ENCODE measurements at regions not wholly inside any gene's neighbourhood (a gene's known extent, or its start where the extent isn't known, plus 50 kb on each side); places are given as distances from the start of the nearest gene placed in this dataset.

DNA sequence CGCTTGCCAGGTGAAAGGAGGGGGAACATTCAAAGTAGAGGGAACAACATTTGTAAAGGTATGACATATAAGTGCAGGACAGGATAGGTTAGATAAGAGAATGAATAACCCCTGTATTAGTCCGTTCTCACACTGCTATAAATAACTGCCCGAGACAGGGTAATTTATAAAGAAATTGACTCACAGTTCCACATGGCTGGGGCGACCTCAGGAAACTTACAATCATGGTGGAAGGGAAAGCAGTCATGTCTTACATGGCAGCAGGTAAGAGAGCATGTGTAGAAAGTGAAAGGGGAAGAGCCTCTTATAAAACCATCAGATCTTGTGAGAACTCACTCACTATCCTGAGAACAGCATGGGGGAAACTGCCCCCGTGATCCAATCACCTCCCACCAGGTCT lies 223.8 kb downstream of the SOX9 start:
- DNase-seq, result no peak

DNA sequence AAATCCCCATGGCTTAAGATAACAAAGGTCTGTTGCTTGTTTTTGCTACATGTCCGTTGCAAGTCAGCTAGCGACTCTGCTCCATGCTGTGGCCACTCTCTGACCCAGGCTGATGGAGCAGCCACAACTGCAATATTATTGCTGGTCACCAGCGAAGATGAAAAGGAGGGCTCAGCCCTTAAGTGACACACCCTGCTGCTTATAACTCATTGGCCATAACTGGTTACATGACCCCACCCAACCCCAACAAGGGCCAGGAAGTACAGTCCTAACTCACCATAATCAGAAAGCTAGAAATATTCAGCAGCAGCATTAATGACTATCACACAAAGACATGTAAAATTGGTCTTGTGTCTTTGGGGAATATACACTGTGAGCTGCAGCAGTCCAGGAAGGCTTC lies 224.3 kb downstream of the SOX9 start:
- DNase-seq, result no peak

DNA sequence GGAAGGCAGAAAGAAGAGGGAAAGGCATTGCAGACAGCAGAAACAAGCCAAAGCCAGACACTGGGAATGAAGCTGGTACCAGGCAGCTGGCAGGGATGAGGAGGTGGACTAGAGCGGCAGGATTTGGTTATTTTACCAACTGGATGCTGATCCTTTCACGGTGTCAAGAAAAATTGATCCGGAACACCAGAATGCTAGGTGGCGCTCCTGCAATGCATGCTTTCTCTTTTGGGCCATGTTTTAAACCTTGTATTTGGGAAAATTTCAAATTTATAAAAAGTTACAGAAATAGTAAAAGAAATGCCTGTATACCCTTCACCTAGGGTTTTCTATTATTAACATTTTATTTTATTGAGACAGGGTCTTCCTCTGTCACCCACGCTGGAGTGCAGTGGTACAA lies 224.7 kb downstream of the SOX9 start:
- no peak for DNase-seq

DNA sequence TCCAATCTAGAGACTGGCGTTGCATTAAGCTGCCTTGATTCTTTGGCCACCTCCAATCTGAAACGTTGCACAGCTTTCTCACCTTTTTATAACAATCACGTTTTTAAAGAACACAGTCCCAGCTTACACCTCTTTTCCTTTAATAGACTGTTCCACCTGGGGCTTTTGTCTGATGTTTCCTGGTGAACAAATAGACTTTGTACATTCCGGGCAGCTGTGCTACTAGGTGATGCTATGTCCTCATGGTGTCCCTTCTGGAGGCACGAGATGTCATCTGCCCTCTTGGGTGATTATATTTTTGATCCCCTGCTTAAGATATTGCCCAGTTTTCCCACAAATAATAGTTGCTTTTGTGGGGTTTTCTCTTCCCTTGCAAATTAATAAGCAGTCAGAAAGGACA lies 225.5 kb downstream of the SOX9 start:
- no peak for DNase-seq

DNA sequence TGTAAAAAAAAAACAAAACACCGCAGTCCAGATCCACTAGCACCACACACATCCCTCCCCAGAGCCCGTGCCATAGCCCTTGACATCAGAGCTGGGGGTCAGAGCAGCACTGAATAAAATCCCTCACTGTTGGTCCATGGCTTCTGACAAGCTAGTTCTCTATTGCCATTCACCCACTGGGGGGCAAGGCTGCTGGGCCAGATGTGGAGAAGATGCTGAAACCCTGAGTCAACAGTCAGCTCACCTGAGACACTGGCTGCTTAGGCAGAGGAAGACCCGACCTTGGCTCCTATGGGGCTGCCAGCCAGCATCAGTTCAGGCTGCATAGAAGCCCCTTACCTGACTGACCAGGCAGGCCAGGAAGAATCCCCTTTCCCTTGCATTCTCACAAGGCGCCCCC lies 228.2 kb downstream of the SOX9 start:
- no peak for DNase-seq

DNA sequence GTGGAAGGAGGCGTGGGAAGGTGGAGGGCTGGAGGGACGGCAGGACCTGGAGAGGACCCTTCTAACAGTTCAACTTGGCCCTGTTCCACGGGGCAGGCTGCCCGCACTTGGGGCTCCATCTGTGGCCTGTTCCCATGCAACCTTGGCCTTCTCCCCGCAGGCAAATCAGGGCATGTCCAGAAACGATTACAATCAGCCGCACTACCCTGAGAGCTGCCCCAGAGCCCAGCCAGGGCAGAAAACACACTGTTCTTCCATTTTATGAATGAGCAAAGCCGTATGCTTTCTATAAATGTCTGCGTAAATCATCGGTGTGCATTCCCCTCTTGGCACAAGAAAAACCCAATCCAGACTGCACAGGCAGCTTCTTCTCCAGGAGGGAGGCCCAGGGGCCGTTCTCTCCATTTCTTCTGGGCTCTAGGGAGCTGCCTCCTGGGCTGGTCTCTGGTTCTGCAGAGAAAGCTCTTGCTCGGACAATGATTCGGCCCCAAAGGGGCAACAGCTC lies 228.7 kb downstream of the SOX9 start:
- no peak for DNase-seq

DNA sequence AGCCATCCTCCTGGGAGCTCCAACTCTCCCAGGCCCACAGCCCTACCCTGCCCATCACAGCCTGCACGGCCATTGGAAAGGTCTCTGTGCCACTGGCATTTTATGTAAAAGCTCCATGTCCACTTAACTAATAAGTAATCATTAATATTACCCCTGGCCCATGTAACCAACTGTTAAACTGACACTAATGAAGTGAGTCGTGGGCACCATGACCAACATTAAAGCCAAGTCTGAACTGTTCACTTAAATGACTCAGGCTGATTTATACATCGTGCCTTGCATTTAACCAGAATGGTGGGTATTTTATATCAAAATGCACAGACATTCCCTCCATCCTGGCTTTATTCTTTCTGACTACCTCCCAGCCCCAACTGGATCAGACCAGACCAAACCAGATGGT lies 229.3 kb downstream of the SOX9 start:
- DNase-seq, result no peak

DNA sequence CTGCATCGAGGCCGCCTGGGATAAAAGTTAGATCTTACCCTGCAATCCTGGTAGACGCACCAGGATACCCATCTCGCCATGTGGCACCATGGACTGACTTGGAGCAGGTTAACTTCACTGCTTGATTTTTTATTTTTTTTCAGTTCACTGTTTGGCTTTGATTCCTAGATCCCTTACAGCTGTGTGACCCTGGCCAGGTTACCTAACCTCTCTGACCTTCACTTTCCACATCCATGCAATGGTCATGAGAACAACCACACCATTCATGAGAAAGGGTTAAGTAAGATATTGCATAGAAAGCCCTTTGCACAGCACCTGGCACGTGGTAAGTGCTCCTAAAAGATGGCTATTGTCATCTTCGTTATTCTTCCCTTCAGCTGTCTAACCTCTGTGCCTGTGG lies 230.5 kb downstream of the SOX9 start:
- DNase-seq, result no peak

DNA sequence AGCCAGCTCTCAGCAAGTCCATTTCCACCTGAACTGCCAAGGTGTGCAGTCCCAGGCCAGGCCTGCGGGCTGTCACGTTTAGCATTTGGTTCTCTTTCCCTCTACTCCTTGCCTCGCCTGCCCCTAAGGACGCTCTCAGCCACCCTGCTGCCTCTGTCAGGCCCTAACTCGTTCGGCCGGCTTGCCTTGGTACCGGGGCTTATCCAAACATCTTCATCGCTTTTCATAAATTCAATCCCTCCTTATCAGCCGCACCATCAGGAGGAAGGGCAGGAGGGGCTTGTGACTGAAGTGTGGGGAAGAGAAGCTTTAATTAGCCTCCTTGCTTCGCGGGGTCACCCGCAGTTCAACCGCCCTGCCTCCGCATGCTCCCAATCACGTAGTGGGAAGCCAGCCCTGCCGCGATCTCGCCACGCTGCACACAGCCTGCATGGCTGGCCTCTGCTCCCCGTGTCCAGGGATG lies 231.1 kb downstream of the SOX9 start:
- DNase-seq, result no peak

DNA sequence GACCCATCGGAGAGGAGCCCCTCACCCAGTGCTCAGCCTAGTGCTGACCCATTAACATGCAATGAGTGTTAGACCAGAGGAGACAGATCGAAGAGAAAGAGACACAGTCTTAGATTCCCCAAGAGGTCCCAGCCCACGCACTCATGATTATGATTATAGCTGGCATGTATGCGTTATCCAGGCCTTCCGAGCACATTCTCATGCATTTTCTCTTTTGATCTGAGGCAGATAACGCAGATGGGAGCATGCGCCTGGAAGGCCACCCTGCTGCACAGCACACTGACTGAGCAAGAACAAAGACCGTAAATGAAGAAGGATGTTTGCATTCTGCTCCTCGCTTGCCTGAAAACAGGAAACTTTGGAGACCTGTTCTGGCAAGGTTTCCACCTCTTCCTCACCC lies 232.7 kb downstream of the SOX9 start:
- DNase-seq, result no peak

DNA sequence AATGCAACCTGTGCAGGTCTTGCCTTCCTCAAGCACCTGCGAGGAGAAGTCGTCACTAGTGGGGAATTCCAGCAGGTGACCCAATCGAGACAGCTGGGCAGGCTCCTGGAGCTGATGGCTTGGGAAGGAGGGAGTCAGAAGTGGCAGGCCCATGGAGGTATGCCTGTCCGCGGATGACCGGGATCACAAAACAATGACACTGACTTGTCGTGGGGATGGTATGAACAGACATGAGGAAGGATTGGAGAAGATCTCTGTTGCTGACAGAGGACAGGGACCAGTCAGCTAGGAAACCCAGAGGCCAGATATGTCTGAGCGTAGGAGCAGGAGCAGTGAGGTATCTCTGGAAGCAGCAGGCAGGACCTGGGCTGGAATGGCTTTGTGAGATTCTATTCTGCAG lies 233.3 kb downstream of the SOX9 start:
- DNase-seq, result no peak

DNA sequence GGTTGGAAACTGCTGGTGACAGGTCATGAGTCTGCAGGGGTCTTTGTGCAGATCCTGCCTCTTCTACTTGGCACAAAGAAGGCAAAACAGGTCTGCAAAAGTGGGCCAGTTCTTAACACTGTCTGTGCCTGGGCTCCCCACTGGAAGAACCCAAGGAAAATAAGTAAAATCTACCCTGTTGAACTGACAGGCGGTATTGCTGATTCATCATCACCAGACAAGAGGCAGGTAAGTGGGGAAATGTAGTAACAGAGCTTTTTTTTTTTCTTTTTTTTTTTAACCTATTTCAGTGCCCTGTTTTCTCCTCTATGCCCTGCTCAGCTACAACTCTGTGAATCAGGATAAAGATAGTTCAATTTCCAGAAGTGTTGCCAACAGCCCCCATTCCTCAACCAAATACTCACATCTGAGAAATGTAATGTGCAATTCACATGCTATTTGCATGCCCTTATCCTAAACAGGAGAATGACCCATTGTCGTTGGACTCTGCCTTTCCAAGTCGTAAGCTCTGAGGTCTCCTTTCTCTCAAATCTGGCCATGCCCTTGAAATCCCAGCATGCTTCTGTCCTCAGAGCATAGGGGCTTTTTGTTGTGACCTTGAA lies 237.0 kb downstream of the SOX9 start:
- DNase-seq, result no peak

DNA sequence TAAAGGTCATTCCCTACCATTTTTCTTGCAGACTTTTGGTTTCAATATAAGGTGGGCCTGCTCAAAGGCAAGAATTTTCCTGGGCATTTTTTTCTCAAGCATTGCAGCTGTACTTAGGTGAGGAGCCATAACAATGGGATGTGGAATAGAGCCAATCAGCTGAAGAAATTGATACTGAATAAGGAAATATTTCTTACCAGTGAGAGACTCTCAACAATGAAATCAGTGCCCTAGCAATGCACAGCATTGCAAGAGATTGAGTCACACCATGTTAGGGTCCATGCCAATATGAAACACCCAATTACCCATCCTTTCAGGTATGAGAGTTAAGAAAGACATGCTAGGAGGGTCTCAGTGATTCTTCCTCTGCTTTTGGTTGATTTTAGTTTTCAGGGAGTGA lies 237.6 kb downstream of the SOX9 start:
- peak; percentile 82 for DNase-seq

DNA sequence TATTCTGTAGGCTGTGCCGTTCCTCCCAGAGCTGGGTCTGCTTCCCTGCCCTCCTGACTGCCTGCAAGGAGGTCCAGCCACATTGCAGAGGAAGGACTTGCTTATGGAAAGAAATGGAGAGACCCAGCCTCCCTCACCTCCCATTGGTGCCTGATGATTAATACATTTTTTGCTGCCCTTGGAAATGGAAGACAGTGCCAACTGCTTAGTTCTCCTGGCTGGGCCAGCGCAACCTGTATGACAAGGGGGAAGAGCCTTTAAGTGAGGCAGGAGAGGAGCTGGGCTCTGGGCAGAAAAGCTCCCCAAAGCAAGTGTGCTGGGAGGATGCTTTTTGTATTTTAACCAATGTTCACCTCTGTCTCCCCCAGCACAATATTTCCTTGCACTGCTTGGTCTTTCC lies 238.5 kb downstream of the SOX9 start:
- no peak for DNase-seq

DNA sequence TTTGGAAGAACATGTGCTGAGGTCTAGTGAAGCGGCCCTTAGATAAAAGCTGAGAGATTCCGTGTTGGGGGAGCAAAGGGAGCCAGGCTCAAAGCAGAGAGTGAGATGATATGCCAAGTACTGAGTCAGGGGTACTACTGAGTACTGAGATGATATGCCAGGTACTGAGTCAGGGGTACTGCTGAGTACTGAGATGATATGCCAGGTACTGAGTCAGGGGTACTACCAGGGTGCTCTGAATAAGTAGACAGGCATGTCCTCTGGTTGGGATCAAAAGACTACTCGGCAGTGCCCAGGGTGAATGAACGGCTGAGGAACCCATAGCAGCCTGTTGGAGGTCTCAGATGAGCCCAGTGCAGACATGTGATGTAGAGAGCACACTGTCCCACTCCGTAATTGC lies 239.0 kb downstream of the SOX9 start:
- DNase-seq, result no peak

DNA sequence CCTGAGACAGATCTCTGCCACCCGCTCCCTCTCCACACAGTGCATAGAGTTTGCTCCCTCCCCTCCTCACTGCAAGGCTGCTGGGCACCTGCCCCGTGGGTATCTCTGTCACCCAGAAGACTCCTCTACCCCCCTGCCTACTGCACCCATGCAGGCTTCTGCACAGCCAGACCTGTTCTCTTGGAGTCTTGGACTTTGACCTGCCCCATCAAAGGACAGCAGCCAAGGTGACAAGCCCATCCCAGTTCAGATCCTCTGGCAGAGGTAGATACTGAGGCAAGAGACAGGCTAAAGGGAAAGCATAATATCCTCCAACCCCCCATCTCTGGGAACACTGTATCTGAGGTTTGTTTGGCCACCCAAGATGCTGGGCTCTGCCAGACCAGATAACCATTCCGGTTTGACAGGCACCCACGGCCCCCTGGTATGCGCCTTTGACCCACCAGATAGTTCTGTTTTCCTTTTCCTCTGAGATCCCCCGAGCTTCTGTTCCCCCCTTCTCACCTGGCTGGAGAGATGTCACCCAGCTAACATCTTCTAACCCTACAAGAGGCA lies 239.6 kb downstream of the SOX9 start:
- DNase-seq, result no peak

DNA sequence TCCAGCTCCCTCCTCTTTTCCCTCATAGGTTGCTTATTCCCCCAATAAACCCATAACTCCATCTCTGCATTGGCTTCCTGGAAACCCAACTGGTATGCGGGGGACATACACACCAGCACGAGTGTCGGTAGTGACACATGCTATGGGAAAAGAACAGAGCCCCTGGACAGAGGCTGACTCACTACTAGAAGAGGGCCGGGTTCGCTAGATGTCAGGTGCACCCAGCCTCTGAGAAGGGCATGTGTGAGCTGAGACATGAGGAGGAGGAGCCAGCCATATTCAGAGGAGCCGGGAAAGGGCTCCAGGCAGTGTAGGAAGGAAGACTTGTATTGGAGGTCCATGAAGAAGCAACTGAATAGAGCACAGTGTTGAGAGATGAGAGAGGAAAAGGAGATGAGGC lies 241.1 kb downstream of the SOX9 start:
- peak; percentile 18 for DNase-seq

DNA sequence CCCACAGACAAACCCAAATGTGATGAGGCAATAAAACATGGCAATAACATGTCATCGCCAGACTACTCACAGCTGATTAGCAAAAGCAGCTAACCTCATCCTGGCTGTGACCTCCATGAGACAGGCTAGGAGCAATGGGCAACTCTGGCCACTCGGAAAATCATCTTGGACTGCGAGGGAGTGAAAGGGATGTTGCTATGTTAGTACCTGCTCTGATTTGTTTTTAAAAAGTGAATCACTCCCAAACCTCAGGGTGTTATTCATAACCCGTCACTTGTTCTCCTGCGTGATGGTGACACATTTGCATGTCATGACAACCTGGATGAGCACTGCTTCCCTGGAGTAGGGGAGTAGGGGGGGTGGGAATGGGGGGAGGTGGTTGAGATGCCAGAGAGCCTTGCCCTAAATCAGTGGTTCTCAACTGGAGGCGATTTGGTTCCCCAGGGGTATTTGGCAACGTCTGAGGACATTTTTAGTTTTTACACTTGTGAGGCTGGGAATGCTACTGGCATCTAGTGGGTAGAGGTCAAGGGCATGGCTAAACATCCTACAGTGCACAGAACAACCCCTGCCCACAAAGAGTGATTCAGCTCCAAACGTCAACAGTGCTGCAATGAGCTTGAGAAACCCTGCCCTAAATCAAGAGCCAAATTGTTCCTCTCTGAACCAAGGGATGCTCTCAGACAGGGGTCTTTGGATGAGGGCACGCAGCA lies 241.7 kb downstream of the SOX9 start:
- DNase-seq, result peak; percentile 74

DNA sequence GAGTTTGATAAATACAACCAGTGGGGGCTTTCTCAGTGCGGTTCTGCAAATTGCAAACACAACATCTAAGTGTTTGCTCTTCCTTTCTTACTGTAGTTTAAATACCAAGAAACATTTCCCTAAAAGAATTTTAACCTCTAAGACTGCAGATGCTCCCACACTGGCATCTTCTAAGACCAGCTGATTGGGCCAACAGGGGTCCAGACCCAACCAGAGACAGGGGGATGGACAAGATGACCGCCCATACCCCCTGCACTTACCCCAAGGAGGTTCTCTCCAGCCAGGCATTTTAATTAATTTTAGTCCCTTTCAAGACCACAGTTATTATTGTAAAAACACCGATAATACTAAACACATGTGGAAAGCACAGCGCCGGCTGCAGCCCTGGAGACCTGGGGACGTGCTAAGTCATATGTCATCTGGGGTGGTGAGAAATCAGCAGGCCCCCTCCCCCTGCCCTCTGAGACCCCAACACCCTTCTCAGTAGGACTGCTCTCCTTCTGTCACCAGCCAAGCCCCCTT lies 242.3 kb downstream of the SOX9 start:
- DNase-seq, result no peak

DNA sequence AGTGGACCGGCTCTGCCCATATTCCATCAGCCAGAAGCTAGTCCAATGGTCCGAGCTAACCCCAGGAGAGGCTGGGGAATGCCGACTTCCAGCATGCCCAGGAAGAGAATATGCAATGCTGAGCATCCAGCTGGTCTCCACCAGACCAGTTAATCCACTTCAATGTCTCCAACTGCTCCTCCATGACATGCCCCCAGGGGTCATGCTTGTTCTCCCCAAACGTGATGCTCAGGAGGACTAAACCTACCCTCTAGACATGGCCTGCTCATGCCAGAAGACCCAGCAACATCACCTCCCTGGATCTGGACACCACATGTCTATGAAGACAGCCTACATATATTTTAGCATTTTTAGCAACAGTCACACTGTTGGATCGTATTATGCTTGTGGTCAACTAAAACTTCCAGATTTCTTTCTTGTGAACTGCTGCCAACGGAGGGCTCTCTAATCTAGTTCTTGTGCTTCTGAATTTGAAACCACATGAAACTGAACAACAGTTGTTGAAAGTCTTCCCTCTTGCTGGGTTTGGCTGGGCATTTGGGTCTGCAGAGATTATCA lies 245.1 kb downstream of the SOX9 start:
- DNase-seq, result no peak

DNA sequence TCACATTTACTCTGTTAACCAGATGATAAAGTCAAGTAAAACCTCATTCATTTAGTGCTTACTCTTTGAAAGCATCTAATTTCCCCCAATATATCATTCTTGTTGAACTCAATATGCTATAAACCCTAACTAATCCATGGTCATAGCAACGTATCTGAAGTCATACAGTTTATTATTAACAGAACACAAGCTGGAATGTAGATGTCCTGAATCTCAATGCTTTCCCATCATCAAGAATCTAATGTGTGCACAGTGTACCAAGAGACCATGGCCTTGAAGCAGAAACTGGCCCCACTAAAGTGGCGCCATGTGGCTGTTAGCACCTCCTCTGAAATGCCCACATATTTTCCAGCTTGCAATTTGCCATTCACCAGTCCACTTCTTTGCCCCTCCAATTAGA lies 245.8 kb downstream of the SOX9 start:
- no peak for DNase-seq

DNA sequence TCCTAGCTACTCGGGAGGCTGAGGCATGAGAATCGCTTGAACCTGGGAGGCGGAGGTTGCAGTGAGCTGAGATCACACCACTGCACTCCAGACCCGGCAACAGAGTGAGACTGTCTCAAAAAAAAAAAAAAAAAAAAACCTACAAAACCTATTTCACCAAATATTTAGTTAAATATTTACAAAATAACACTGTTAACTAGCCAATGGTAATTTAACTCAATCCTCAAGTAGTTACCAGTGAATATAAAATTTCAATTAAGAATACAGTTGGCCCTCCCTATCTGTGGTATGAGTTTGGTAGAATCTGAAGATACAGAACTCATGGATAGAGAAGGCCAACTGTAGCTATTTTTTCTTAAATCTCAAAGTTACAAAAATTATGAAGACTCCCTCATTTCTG lies 247.4 kb downstream of the SOX9 start:
- no peak for DNase-seq

DNA sequence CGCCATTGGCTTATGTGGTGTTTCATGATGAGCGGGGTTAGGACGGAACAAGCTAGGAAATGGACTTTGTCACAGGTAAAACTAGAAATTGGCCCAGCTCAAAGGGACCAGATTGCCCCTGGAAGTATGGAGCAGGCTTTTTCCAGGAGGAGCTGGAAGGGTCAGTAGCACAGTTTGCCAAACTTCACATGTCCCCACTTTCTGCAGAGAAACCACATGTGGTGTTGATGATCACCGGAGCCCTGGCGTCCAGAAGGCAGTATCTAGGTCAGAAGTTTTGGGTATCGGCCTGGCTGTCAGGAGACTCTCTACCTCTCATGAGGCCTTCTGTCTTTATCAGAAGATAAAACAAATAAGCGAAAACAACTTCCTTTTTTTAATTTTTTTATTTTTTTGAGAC lies 248.5 kb downstream of the SOX9 start:
- no peak for DNase-seq

DNA sequence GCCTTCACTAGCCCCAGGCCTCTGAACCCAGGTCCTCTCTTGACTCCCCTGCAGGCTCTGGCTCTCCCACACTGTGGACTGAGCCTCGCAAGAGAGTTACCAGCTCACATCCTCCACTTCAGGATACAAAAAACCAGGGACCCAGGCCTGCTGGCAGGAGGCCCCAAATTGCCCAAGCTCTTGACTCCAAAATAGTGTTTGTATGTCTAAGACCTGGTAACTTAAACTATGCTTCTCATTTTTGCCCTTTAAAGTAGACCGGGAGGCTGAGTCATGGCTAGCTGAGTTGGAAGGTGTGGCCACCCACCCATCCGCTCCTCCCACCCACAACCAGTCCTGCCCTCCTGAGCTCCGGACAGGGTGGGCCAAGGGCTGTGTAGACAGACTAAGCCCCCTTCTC lies 250.0 kb downstream of the SOX9 start:
- peak; percentile 84 for DNase-seq

Data from HCEC 1CT (cell line).